HL-60/S4 treated with phorbol 12-myristate 13-acetate at 8.2 ng/mL for 4 days and 3 days (cell line): ENCODE measurements at regions not wholly inside any gene's neighbourhood (a gene's known extent, or its start where the extent isn't known, plus 50 kb on each side); places are given as distances from the start of the nearest gene placed in this dataset.
"Not testable (repeated sequence)": the region's sequence is repeated elsewhere in the genome, so short reads cannot be mapped to it uniquely, and the experiment has no call there.

ENCODE experiments used
- in situ Hi-C: fragments of 300-500 bp; cut with MboI; formaldehyde crosslinking; loops from 2 replicates; pipeline ENCODE4 v1.15.0; 2022; ENCODE audit warnings: low sequenced_read_pairs

DNA sequence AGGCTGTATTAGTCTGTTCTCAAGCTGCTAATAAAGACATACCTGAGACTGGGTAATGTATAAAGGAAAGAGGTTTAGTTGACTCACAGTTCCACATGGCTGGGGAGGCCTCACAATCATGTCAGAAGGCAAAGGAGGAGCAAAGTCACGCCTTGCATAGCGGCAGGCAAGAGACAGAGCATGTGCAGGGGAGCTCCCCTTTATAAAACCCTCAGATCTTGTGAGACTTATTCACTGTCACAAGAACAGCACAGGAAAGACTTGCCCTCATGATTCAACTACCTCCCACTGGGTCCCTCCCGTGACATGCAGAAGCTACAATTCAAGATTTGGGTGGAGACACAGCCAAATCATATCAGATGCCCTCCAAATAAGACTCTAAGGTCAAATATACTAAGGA lies 139.4 kb upstream of the TOP1 start:
- in situ Hi-C loops: not testable (repeated sequence)

DNA sequence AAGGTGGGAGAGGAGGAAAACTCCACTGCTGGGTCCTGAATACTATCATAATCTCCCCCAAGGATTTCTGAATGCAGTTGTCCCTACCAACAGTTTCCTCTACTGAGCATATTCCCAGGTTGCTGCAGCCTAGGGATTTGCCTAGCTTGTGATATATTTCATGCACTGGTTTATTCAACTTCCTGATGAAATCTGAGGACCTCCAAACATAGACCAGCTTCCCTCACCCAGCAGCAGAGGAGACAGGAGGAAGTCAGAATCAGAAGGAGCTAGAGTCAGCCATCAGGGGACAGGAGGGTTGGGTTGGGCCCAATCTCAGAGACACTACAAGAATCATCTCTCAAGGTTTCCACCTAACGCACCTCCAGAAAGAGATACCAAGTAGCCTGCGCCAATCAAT lies 138.4 kb upstream of the TOP1 start:
- in situ Hi-C loops: no loop called here

DNA sequence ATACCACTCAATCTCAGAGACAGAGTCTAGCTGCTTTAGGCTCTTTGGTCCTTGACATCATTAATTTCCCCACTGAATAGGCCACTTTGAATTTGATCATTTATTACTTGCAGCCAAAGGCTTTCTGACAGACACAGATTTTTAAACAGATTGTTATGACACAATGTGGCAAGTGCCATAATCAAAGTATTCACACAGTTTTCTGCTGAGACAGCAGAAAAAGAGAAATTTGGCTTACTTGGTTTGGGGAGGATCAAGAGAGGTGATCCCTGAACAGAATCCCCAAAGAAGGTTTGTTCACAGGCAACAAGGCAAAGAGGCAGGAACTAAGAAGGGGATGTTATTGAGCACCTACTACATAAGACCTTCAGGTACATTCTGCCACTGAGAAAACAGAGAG lies 138.0 kb upstream of the TOP1 start:
- in situ Hi-C loops: no loop called here

DNA sequence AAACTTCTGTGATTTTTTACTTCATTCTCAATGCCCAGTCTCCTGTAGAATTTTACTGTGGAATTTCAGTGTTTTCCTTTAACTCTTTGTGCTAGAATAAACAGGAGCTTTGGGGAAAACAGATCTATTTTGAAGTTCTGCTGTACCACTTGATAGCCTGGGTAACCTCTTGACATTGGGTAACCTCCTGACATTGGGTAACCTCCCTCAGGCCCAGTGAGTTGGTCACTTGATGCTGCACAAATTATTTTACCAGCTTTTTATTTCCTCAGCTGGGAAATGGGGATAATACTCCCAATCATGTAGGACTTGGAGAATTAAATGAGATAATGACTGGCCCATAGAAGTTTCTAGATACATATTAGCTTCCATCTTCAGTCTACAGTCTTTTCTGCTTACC lies 137.3 kb upstream of the TOP1 start:
- in situ Hi-C loops: no loop called here

DNA sequence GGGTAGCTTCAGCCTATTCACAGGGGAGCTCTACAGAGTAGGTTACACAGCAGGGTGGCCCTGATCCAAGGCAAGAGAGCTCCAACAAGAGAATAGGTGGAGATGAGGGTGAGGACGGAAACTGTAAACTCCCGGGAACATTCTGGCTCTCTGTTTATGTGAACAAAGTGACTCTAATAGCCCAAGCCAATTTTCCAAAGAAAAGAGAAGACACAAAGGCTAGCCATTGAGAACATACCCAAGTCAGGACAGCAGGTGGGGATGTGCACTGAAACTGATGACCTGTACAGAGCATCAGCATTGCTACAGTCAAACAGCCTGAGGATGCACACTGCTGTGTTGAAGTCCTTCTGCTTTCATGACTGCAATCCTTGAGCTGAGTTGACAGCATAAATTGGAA lies 136.0 kb upstream of the TOP1 start:
- in situ Hi-C loops: no loop called here

DNA sequence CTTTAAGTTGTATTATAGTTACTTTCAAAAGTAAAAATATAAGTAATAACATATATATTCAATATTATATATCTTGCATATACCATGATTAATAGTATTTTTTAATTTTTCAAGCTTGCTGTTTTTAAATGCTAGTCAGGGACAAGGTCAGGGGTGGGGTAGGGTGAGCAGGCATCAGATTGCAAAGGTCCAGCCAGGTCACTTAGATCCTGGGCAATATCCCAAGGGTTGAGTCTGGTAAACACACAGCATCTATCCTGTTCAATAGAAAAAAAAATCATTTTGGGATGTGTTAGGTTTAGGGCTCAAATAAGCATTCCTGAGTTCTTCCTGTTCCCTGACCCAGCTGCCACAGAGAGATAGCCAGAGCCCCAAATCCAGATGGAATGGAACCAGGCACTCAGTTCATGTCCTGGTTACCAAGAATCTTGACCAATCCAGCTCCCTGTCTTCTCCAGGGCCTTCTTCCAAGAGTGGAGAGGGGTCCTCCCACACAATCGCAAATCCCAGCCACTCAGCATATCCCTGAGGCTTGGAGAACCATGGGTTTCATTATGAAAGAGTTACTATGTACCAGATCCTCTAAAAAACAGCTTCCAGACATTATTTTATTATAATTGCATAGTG lies 134.9 kb upstream of the TOP1 start:
- in situ Hi-C loops: no loop called here

DNA sequence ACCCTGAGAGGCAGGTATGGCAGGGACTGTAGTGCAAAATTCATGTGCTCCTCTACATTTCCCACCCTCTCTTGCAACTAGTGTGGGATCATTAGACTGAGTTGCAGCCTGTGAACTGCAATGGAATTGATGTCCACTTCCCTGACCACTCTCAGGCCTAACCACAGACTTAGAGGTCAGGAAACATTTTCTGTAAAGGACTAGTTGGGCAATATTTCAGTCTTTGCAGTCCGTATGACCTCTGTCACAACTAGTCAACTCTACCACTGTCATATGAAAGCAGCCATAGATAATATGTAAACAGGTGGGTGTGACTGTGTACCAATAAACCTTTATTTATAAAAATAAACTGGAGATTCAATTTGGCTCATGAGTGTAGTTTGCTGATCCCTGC lies 134.4 kb upstream of the TOP1 start:
- in situ Hi-C loops: no loop called here

DNA sequence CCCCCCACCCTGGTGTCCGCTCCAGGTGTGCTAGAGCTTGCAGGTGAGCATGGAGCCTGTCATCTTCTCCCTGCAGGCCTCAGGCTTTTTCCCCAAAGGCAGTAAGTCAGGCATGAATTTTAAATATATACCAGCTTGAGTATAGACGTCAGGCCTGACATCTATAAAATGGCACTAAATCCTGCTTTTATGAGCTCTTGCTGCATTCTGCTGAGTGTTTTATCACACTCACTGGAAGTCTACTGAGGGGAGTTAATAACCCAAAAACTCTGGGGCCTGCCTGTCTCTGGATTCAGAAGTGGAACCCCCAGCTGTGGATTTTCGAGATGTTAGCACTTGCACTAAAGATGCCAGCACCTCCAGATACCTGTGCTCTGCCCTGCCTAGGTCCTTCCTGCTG lies 133.4 kb upstream of the TOP1 start:
- in situ Hi-C loops: no loop called here

DNA sequence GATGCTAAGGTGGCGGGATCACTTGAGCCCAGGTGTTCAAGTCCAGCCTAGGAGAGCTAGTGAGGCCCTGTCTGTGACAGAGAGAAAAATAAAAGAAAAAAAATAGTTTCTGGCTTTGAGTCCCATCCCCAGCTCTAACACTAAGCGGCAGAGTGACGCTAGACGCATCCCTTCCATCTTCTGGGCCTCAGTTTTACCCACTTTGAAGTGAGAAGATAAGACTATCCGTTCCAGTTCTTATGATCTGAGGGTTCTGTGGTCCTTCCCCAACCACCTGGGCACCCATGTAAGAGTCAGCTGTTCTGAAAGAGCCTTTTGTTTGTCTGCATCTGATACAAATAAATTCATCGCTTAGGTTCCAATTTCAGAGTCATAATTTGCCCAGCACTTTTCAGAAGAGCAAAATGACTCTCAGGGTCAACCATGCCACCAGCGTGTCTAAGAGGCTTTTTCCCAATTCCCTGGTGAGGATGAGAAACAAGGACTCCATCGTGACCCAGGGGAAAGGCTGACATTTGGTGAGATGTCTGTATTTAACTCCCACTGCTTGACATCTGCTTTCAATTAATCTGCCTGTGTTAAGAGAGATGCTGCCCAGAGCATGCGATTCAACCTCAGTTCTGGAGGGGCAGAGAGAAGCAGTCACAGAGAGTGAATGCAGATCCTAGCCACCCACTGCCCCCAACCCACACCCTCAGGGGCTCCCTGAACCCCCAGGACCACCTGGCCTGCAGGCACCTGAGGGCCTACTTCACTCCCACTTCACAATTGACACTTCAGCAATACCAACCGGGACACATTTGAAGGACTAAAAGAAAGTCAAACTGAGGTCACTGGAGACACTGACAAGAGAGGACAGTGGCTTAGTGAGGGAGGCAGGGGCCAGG lies 131.6 kb upstream of the TOP1 start:
- in situ Hi-C loops: no loop called here

DNA sequence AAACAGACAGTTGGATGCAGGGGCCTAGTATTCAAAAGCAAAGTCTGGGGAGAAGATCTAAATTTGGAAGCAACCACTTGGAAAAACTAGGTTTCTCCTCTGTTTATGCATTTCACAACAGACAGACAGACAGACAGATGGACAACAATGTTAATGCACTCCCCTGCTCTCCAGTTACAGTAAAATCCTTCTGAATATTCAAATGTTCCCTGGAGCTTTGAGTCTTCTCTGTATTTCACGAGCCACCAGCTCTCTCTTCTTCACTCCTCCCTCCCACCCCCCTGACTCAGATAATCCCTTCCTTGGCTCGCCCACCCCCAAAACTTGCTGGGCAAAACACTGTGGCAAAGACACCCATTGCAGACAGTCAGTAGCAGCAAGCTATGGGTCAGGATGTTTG lies 129.3 kb upstream of the TOP1 start:
- in situ Hi-C loops: no loop called here

DNA sequence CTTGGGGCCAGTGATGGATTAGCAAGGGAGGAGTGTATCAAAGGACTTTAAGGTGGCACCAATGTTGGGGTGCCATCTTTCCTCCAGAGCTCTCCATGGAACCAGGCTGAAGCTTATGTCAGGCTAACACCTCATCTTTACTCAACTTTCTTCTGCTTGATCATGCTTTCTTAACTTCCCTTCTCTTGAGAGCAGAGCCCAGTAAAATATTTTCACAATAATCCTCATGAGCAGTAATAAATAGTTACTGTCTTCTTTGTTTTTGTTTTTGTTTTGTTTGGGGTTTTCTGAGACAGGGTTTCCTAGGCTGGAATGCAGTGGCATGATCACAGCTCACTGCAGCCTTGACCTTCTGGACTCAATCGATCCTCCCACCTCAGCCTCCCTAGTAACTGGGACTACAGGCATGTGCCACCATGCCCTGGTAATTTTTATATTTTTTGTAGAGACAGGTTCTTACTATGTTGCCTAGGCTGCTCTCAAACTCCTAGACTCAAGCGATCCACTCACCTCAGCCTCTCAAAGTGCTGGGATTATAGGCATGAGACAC lies 127.9 kb upstream of the TOP1 start:
- in situ Hi-C loops: no loop called here

DNA sequence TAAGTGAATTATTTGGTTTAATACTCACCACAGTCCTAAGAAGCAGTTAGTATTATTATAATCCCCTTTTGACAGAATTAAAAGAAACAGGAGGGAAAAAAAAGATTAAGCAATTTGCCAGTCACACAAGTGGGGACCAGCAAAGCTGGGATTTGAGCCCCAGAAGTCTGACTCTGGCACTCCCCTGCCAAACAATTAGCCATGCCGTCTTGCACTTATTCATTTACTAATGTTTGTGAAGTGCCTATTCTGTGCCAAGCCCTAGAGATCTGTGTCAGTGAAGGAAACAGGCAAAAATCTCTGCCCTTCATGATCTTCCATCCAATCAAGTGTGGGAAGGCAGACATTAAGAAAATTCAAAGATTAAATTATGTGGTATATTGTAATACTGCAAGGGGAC lies 126.0 kb upstream of the TOP1 start:
- in situ Hi-C loops: no loop called here

DNA sequence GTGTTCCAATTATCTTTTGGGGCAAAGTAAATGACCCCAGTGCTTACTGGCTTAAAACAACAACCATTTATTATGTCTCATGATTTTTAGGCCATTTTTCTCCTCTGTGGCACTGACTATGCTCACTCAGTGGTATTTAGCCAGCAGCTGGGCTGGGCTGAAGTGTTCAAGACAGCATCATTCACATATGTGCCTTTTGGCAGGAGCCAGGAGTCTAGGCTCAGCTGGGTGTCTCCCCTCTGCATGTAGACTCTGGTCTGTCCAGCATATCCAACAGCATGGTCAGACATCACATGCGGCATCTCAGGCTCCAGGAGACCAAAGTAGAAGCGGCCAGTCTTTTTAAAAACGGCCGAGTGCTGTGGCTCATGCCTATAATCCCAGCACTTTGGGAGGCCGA lies 120.3 kb upstream of the TOP1 start:
- in situ Hi-C loops: no loop called here

DNA sequence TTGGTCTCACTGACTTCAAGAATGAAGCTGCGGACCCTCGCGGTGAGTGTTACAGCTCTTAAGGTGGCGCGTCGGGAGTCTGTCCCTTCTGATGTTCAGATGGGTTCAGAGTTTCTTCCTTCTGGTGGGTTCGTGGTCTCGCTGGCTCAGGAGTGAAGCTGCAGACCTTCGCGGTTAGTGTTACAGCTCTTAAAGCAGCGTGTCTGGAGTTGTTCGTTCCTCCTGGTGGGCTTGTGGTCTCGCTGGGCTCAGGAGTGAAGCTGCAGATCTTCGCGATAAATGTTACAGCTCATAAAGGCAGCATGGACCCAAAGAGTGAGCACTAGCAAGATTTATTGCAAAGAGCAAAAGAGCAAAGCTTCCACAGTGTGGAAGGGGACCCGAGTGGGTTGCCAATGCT lies 119.1 kb upstream of the TOP1 start:
- in situ Hi-C loops: not testable (repeated sequence)

DNA sequence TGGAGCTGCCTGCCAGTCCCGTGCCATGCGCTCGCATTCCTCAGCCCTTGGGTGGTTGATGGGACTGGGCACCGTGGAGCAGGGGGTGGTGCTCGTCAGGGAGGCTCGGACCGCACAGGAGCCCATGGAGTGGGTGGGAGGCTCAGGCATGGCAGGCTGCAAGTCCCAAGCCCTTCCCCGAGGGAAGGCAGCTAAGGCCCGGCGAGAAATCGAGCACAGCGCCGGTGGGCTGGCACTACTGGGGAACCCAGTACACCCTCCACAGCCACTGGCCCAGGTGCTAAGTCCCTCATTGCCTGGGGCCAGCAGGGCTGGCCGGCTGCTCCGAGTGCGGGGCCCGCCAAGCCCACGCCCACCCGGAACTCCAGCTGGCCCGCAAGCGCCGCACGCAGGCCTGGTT lies 118.2 kb upstream of the TOP1 start:
- in situ Hi-C loops: not testable (repeated sequence)

DNA sequence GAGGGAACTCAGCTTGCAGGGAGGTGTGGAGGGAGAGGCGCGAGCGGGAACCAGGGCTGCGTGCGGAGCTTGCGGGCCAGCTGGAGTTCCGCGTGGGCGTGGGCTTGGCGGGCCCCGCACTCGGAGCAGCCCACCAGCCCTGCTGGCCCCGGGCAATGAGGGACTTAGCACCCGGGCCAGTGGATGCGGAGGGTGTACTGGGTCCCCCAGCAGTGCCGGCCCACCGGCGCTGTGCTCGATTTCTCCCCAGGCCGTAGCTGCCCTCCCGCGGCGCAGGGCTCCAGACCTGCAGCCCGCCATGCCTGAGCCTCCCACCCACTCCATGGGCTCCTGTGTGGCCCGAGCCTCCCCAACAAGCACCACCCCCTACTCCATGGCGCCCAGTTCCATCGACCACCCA lies 117.5 kb upstream of the TOP1 start:
- in situ Hi-C loops: not testable (repeated sequence)

DNA sequence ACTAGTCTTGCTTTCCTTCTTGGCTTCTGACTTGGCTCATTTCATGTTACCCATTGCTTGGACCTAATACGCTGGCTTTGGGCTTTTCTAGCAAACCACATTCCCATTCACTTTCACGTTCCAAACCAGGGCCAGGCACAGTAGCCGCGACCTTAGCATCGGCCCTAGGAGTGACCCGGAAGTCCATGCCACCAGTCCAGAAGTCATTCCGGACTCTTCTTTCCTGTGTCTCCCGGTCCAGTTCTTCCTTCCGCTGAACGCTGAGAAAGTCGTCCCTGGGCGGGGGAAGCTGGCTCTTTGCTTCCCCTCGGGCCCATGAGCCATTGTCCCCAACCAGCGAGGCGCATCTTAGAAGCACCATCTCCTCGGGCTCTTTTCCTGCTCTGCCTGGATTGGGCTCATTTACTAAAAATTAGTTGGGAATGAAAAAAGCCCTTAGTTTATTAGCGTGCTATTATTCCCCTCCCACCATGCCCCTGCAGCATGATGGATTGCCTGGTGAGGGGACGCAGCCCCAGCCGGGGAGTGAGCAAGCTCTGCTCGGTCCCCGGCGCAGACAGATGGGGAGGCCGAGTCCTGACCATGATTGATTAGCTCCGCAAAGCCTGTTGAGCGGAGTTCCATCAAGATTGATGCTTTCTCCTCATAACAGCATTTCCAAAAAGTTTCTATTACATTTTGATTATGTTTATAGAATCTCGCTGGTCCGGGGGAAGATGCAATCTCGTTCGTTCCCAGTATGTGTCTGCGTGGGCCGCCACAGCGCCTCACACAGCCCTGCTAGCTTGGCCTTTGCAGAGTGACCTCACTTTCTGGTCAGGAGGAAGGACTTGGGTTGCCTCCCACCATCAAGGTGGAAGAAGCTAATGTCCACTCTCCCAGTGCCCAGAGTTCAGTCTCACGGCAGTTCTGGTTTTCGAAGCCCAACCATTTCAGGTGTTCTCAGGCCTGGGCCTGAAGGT lies 115.1 kb upstream of the TOP1 start:
- in situ Hi-C loops: no loop called here

DNA sequence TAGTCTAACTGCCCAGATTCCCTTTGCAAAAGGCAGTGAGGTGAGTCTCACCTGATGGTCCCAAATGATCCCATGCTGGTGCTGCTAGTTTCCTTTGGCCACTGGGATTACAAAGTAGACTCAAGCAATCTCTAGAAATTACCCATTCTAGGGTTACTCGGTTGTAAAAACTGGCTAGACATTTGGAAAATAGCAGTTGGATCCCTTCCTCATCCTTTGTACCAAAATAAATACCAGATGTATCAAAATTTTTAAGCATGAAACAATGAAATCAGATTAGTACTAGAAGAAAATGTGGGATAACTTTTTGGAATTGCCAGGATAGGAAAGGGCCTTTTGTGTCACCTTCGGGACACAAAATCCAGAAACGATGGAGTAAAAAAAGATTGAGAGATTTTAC lies 112.9 kb upstream of the TOP1 start:
- in situ Hi-C loops: no loop called here

DNA sequence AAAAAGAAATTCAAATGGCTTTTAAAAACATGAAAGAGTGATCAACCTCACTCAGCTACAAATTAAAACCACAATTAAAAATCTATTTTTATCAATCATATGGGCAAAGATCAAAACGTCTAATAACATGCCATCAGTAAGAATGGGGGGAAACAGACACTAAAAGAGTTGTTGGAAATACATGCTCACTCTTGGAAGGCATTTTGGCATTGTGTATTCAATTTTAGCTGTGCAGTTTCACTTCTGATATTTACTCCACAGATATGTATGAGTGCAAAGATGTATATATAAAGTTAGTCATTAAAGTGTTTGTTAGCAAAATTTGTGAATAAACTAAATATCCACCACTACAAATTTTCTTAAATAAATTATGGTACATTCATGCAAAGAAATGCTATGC lies 112.3 kb upstream of the TOP1 start:
- in situ Hi-C loops: no loop called here

DNA sequence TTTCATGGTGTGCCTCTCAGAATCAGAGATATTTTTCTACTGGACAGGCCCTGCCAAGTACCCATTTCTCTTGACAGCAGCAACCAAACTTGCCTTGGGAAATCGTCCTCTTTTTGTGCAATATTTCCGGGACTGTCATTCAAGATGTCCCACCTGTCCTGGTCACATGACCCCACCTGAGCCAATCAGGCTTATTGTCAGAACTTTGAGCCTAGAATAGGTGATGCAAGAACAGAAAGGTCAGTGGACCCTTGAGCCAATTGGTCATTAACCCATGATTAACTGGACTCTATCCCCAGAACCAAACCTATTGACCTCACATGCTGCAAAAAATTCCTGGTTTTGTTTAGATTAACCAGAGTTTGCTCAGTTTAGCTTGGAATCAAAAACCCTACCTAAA lies 108.3 kb upstream of the TOP1 start:
- in situ Hi-C loops: no loop called here

DNA sequence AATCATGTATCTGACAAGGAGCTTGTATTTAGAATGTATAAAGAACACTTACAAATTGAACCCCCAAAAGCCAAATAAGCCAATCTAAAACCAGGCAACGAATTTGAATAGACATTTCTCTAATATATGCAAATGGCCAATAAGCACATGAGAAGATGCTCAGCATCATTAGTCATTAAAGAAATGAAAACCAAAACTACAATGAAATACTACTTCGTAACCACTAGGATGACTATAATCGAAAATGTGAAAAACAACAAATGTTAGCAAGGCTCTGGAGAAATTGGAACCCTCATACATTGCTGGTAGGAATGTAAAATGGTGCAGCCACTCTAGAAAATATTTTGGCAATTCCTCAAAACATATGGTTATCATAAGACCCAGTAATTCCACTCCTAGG lies 105.8 kb upstream of the TOP1 start:
- in situ Hi-C loops: no loop called here
